A549 (cell line): ENCODE measurements at regions not wholly inside any gene's neighbourhood (a gene's known extent, or its start where the extent isn't known, plus 50 kb on each side); places are given as distances from the start of the nearest gene placed in this dataset.

Experiments used
- ATAC-seq, 2 experiments: fragments of 200-7000 bp in 1 of 2; fragments of >200 bp in 1 of 2; cut with Nextera tagmentation in 1 of 2; cut with Tn5 transposase in 1 of 2; 3 replicates each; pipeline versions ENCODE4 v1.8.0 to v1.9.1; 2018 to 2020; ENCODE audit warnings: mild to moderate bottlenecking in 1 of 2, moderate library complexity in 1 of 2
- CTCF ChIA-PET: fragments of 300-600 bp; sonication (Branson Sonifier 250); formaldehyde crosslinking; extraction: SDS; loops from one replicate; lab custom pipeline; 2021; ENCODE audit warnings: antibody characterized with exemption, inconsistent platforms; lab: Yijun Ruan, JAX
- POLR2A ChIA-PET: fragments of 350-600 bp; formaldehyde crosslinking; extraction: SDS; loops from one replicate; lab custom pipeline; 2021; ENCODE audit warnings: antibody characterized with exemption, inconsistent platforms; lab: Yijun Ruan, JAX
- DNase-seq, 2 experiments: peaks; one replicate each; pipeline versions ENCODE4 v3.0.0 to v3.0.0-alpha.2; 2011 to 2016; ENCODE audit warnings: low read depth in 1 of 2, low spot score in 1 of 2
- FAIRE-seq: peaks from 2 replicates; lab custom pipeline; 2011; peaks lifted over from hg19 to GRCh38; lab: Jason Lieb, UNC
- H3K27ac ChIP-seq, 2 experiments: fragments of >200 bp; sonication (Bioruptor Twin); formaldehyde crosslinking; 3 replicates each; pipeline ENCODE4 v1.5.1; 2016 to 2017
- H3K4me1 ChIP-seq: fragments of >200 bp; sonication (Bioruptor Twin); formaldehyde crosslinking; 3 replicates; pipeline ENCODE4 v1.6.1; 2016
- H3K4me2 ChIP-seq: fragments of >200 bp; sonication (Bioruptor Twin); formaldehyde crosslinking; 3 replicates; pipeline ENCODE4 v1.6.1; 2016
- H3K4me3 ChIP-seq: fragments of >200 bp; sonication (Bioruptor Twin); formaldehyde crosslinking; 3 replicates; pipeline ENCODE4 v1.5.1; 2016
- H3K9me3 ChIP-seq: fragments of >200 bp; sonication (Bioruptor Twin); formaldehyde crosslinking; 3 replicates; pipeline ENCODE4 v1.6.1; 2016
- BHLHE40 ChIP-seq: IDR thresholded peaks from 2 replicates; pipeline ENCODE4 v1.6.1; 2012; ENCODE audit warnings: low read depth, low read length, inconsistent platforms
- CBX8 ChIP-seq: fragments of 200-600 bp; sonication (generic); IDR thresholded peaks from 2 replicates; pipeline ENCODE4 v1.6.1; 2016
- EHMT2 ChIP-seq: fragments of 200-600 bp; sonication (generic); IDR thresholded peaks from 2 replicates; pipeline ENCODE4 v1.6.1; 2016; ENCODE audit warnings: antibody characterized with exemption, low read depth, mild to moderate bottlenecking, moderate library complexity
- EP300 ChIP-seq, 2 experiments: fragments of >200 bp; sonication (Bioruptor Twin); formaldehyde crosslinking; IDR thresholded peaks; 2 replicates in 1 of 2; 3 replicates in 1 of 2; pipeline ENCODE4 v1.6.1; 2016 to 2017
- FOXS1 ChIP-seq: fragments of 250-450 bp; sonication (Bioruptor Pico); IDR thresholded peaks from 2 replicates; pipeline ENCODE4 v1.5.0; 2020; ENCODE audit warnings: mild to moderate bottlenecking, moderate library complexity
- GATA3 ChIP-seq: IDR thresholded peaks from 2 replicates; pipeline ENCODE4 v1.6.1; 2012; ENCODE audit warnings: borderline replicate concordance
- HDAC2 ChIP-seq: fragments of 200-600 bp; sonication (generic); IDR thresholded peaks from 2 replicates; pipeline ENCODE4 v1.6.1; 2016
- HEYL ChIP-seq: fragments of 250-450 bp; sonication (Bioruptor Pico); IDR thresholded peaks from 2 replicates; pipeline ENCODE4 v1.8.0; 2021; ENCODE audit warnings: mild to moderate bottlenecking, moderate library complexity
- HOXA7 ChIP-seq: fragments of 250-450 bp; sonication (Bioruptor Pico); IDR thresholded peaks from 2 replicates; pipeline ENCODE4 v1.5.0; 2020; ENCODE audit warnings: mild to moderate bottlenecking, moderate library complexity
- HOXB13 ChIP-seq: fragments of 250-450 bp; sonication (Bioruptor Pico); IDR thresholded peaks from 2 replicates; pipeline ENCODE4 v1.5.0; 2020; ENCODE audit warnings: low read depth, mild to moderate bottlenecking, moderate library complexity
- JUNB ChIP-seq: fragments of >200 bp; sonication (Bioruptor Twin); formaldehyde crosslinking; IDR thresholded peaks from 2 replicates; pipeline ENCODE4 v1.6.1; 2016
- KDM5A ChIP-seq: fragments of 200-600 bp; sonication (generic); IDR thresholded peaks from 2 replicates; pipeline ENCODE4 v1.6.1; 2016; ENCODE audit warnings: antibody characterized with exemption, mild to moderate bottlenecking
- MAFK ChIP-seq: fragments of 450-650 bp; IDR thresholded peaks from 2 replicates; pipeline ENCODE4 v1.6.1; 2014; ENCODE audit not compliant: partially characterized antibody
- NFE2L2 ChIP-seq: fragments of 150-350 bp; conservative IDR thresholded peaks from 2 replicates; pipeline ENCODE4 v1.6.1; 2014; ENCODE audit warnings: low read length
- NPAS2 ChIP-seq: fragments of 250-450 bp; sonication (Bioruptor Pico); IDR thresholded peaks from 2 replicates; pipeline ENCODE4 v1.8.0; 2022; ENCODE audit warnings: mild to moderate bottlenecking, moderate library complexity, borderline replicate concordance
- NR3C1 ChIP-seq: fragments of >200 bp; sonication (Bioruptor Twin); formaldehyde crosslinking; IDR thresholded peaks from 3 replicates; pipeline ENCODE4 v1.6.1; 2017
- RAD21 ChIP-seq, 2 experiments: fragments of >200 bp in 1 of 2; sonication (Bioruptor Twin) in 1 of 2; formaldehyde crosslinking in 1 of 2; IDR thresholded peaks in 1 of 2; conservative IDR thresholded peaks in 1 of 2; 2 replicates in 1 of 2; 3 replicates in 1 of 2; pipeline ENCODE4 v1.6.1; 2012 to 2018; ENCODE audit warnings: inconsistent platforms in 1 of 2
- RCOR1 ChIP-seq: fragments of 150-350 bp; IDR thresholded peaks from 2 replicates; pipeline ENCODE4 v1.6.1; 2014; ENCODE audit warnings: antibody characterized with exemption, low read length, low read depth
- RFX5 ChIP-seq: fragments of 450-650 bp; IDR thresholded peaks from 2 replicates; pipeline ENCODE4 v1.7.1; 2014; ENCODE audit warnings: antibody characterized with exemption, mild to moderate bottlenecking, moderate library complexity
- RNF2 ChIP-seq: fragments of 200-600 bp; sonication (generic); IDR thresholded peaks from 2 replicates; pipeline ENCODE4 v1.6.1; 2016; ENCODE audit warnings: low read depth, mild to moderate bottlenecking, antibody characterized with exemption, moderate library complexity, borderline replicate concordance
- ZC3H11A ChIP-seq: fragments of 450-650 bp; IDR thresholded peaks from 2 replicates; pipeline ENCODE4 v1.6.1; 2014; ENCODE audit warnings: antibody characterized with exemption, mild to moderate bottlenecking
- ZFP36 ChIP-seq: fragments of 450-650 bp; IDR thresholded peaks from 2 replicates; pipeline ENCODE4 v1.6.1; 2014; ENCODE audit warnings: borderline replicate concordance; ENCODE audit not compliant: partially characterized antibody
- ZNF302 ChIP-seq: fragments of 250-450 bp; sonication (Bioruptor Pico); IDR thresholded peaks from 2 replicates; pipeline ENCODE4 v1.9.0; 2021; ENCODE audit warnings: inconsistent platforms, mild to moderate bottlenecking, moderate library complexity
- ZSCAN20 ChIP-seq: fragments of 250-450 bp; sonication (Bioruptor Pico); IDR thresholded peaks from 2 replicates; pipeline ENCODE4 v1.8.0; 2022; ENCODE audit warnings: mild to moderate bottlenecking, moderate library complexity
- WGBS: methylation state at CpG from one replicate; pipeline ENCODE4 v1.1.6; 2017; ENCODE audit errors: missing lambda C conversion rate; 5-methylcytosine and 5-hydroxymethylcytosine counted together
- TF ChIP-seq, protein P1 (sequence below): IDR thresholded peaks from 2 replicates; pipeline ENCODE4 v1.6.1; 2012
- TF ChIP-seq, protein P2 (sequence below): fragments of >200 bp; sonication (Bioruptor Twin); formaldehyde crosslinking; IDR thresholded peaks from 3 replicates; pipeline ENCODE4 v1.6.1; 2016
- TF ChIP-seq, protein P3 (sequence below): fragments of 250-450 bp; sonication (Bioruptor Pico); IDR thresholded peaks from 2 replicates; pipeline ENCODE4 v1.5.0; 2020; ENCODE audit warnings: low read depth, mild to moderate bottlenecking, moderate library complexity
- TF ChIP-seq, protein P4 (sequence below): IDR thresholded peaks from 2 replicates; pipeline ENCODE4 v1.6.1; 2012; ENCODE audit warnings: low read depth, borderline replicate concordance

DNA sequence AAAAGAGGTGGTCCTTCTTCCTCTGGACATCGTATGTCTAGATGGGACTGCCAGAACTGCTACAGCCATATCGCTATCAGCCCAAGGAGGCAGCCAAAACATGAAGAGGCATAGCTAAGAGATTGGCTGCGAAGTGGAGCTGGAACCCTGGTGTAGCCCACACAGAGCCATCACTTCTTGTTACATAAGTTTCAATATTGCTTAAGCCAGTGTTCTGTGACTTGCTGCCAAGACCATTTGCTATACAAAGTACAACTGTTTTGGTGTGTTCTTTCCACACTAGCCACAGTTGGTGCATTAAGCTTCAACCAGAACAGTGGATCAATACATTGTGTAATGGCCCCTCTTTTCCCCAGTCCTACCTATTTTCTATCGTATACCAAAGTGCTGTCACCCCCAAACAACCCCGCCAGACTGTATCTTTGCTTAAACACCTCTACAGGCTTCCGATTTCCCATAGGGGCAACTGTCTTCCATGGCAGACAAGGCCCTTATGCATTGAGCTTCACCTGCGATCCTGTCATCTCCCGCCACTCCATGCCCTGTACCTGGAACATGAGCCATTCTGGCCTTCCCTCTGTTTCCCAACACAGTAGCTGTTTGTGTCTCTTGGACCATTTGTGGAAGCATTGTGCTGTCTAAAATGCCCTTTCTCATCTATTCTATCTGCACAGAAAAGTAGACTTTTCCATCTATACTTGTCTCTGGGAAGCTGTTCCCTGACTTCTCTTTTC, 241.8 kb downstream of the TTLL7 start (continued):
- TF ChIP-seq EP300 (IDR thresholded peaks at IDR 0.05): no peak
- TF ChIP-seq ZNF302: no peak
- TF ChIP-seq NPAS2 (CRISPR knock-in tag): no peak

DNA sequence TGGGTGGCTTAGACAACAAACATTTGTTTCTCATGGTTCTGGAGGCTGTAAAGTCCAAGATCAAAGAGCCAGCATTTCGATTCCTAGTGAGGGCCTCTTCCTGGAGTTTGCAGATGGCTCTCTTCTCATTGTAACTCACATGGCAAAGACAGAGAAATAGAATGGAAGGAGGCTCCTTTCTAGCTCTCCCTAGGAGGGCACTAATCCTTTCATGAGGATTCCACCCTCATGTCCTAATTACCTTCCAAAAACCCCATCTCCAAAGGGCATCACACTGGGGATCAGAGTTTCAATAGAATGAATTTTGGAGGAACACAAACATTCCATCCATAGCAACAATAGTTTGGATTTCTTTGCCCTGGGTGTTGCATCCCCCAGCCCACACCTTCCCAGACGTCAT, 247.3 kb downstream of the TTLL7 start:
- Histone ChIP-seq H3K4me3 (no peak overlapping the region), H3K27ac (no peak overlapping the region), H3K4me2 (no peak overlapping the region)
- ChIA-PET CTCF (no interaction called here), POLR2A (no interaction called here)
- FAIRE-seq: no peak
- TF ChIP-seq RFX5 (no peak), RCOR1 (no peak), ZC3H11A (no peak), HOXB13 (CRISPR knock-in tag) (no peak), ZNF302 (no peak)
- TF ChIP-seq, protein P1, sequence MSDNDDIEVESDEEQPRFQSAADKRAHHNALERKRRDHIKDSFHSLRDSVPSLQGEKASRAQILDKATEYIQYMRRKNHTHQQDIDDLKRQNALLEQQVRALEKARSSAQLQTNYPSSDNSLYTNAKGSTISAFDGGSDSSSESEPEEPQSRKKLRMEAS: no peak
- TF ChIP-seq, protein P2, sequence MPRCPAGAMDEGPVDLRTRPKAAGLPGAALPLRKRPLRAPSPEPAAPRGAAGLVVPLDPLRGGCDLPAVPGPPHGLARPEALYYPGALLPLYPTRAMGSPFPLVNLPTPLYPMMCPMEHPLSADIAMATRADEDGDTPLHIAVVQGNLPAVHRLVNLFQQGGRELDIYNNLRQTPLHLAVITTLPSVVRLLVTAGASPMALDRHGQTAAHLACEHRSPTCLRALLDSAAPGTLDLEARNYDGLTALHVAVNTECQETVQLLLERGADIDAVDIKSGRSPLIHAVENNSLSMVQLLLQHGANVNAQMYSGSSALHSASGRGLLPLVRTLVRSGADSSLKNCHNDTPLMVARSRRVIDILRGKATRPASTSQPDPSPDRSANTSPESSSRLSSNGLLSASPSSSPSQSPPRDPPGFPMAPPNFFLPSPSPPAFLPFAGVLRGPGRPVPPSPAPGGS: no peak
- TF ChIP-seq, all 56 proteins: peak for 0
- Histone ChIP-seq H3K9me3 (no peaks in the 10 kb centered on the region), H3K4me1 (no peaks in the 10 kb centered on the region)
- ATAC-seq (no peak), DNase-seq (no peak)
- WGBS: 4% methylated on average over 2 of the region's 2 CpGs

DNA sequence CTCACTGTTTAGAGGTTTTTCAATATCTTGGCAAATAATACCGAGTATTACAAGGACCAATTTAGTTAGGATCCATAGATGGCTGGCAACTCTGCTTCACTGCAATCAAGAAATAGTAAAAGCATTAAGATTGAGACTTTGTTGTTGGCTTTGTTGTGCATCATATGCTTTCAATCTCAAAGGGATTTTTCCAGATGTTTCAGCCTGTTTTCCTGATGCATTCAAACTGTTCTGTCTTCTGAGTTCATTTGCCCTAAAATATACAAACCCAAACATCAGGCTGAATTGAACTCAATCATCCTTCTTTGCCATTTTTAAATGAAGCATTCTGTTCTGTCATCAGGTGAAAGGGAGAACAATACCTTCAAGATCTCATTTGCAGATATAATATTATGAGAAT, 248.7 kb downstream of the TTLL7 start:
- TF ChIP-seq ZC3H11A: no peak
- TF ChIP-seq HDAC2: no peak
- TF ChIP-seq KDM5A: no peak
- no peak for TF ChIP-seq BHLHE40
- no peak for TF ChIP-seq EHMT2
- ChIA-PET CTCF (no interaction called here), POLR2A (no interaction called here)
- H3K9me3 ChIP-seq: no peaks in the 10 kb centered on the region
- H3K4me3 ChIP-seq: no peak overlapping the region
- DNase-seq: no peak
- no peaks in the 10 kb centered on the region for H3K4me1 ChIP-seq
- ATAC-seq: no peak
- FAIRE-seq: no peak
- WGBS: 3% methylated on average over 1 of the region's 1 CpG
- no peak overlapping the region for H3K27ac ChIP-seq
- H3K4me2 ChIP-seq: no peak overlapping the region

DNA sequence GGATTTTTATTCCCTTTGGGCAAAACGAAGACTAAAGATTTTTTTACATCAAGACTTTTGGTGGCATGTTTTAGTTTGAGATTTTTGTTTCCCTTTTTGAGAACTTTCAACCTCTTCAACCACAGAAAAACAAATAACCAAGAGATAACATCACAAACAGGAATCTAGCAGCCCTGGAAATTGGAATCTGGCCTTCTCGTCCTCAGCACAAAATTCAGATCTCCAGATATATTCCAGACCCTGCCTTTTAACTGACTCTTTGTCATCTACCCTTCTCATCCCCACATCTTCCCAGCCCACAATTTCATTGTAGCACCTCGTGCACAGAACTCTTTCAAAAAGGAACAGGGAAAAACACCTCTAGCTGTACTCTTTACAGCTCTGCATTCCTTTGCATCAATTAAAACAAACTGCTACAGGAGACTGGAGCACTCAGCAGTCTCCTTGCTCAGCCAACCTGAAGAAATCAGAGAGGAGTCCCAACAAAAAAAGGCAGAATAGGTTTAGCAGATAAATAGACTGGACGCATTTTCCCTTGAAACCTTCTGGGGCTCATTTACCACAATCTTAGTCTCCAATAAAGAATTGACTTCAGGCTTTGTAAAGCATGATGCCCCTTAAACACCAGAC, 251.0 kb downstream of the TTLL7 start:
- ATAC-seq (no peak), FAIRE-seq (no peak), DNase-seq (no peak)
- no peaks in the 10 kb centered on the region for H3K9me3 ChIP-seq
- H3K4me1 ChIP-seq: no peaks in the 10 kb centered on the region
- CTCF ChIA-PET: no interaction called here
- 4% methylated on average over 4 of the region's 4 CpGs for WGBS
- no peak overlapping the region for H3K4me2 ChIP-seq
- H3K4me3 ChIP-seq: no peak overlapping the region
- POLR2A ChIA-PET: no interaction called here
- H3K27ac ChIP-seq: no peak overlapping the region
- TF ChIP-seq RNF2 (no peak), ZSCAN20 (no peak), ZFP36 (no peak), ZC3H11A (no peak), MAFK (no peak), HOXA7 (CRISPR knock-in tag) (no peak), JUNB (no peak), NFE2L2 (no peak), FOXS1 (no peak), CBX8 (no peak), HEYL (no peak), GATA3 (no peak), RAD21 (conservative IDR thresholded peaks at IDR 0.05 in 1 of 2, IDR thresholded peaks at IDR 0.05 in 1 of 2) (no peak), NR3C1 (no peak)
- TF ChIP-seq, protein P1: no peak
- TF ChIP-seq, protein P3, sequence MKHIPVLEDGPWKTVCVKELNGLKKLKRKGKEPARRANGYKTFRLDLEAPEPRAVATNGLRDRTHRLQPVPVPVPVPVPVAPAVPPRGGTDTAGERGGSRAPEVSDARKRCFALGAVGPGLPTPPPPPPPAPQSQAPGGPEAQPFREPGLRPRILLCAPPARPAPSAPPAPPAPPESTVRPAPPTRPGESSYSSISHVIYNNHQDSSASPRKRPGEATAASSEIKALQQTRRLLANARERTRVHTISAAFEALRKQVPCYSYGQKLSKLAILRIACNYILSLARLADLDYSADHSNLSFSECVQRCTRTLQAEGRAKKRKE (CRISPR knock-in tag): no peak
- TF ChIP-seq, protein P4, sequence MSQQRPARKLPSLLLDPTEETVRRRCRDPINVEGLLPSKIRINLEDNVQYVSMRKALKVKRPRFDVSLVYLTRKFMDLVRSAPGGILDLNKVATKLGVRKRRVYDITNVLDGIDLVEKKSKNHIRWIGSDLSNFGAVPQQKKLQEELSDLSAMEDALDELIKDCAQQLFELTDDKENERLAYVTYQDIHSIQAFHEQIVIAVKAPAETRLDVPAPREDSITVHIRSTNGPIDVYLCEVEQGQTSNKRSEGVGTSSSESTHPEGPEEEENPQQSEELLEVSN: no peak
